DND-41 (cell line): ENCODE measurements at regions not wholly inside any gene's neighbourhood (a gene's known extent, or its start where the extent isn't known, plus 50 kb on each side); places are given as distances from the start of the nearest gene placed in this dataset.

ENCODE experiments used
- CTCF ChIP-seq: IDR thresholded peaks from 2 replicates; pipeline ENCODE4 v1.5.1; 2012; ENCODE audit warnings: borderline replicate concordance, low read length, moderate library complexity, mild to moderate bottlenecking; ENCODE audit not compliant: poor library complexity, severe bottlenecking; ENCODE audit errors: extremely low read depth
- EZH2 ChIP-seq: IDR thresholded peaks from 3 replicates; pipeline ENCODE4 v1.6.1; 2012; ENCODE audit warnings: borderline replicate concordance, low read depth, mild to moderate bottlenecking, moderate library complexity, low read length, inconsistent platforms; ENCODE audit not compliant: severe bottlenecking

- TF ChIP-seq CTCF (no peak), EZH2 (no peak)
Measured at GRCh38 chr11:55474321-55474720, 79.9 kb upstream of the OR4C15 start.
